C4-2B (cell line): ENCODE measurements at regions not wholly inside any gene's neighbourhood (a gene's known extent, or its start where the extent isn't known, plus 50 kb on each side); places are given as distances from the start of the nearest gene placed in this dataset.

ENCODE experiments used
- H3K27ac ChIP-seq: fragments of 450-650 bp; 2 replicates; pipeline ENCODE4 v1.5.1; 2017
- ZFX ChIP-seq: fragments of 450-650 bp; IDR thresholded peaks from 2 replicates; pipeline ENCODE4 v1.6.1; 2017
- TF ChIP-seq, protein P1 (sequence below): fragments of 450-650 bp; conservative IDR thresholded peaks from 2 replicates; pipeline ENCODE4 v1.5.1; 2017; ENCODE audit warnings: mild to moderate bottlenecking

- peak overlapping the region; percentile 87 for H3K27ac ChIP-seq
- TF ChIP-seq ZFX: no peak
- TF ChIP-seq, protein P1, sequence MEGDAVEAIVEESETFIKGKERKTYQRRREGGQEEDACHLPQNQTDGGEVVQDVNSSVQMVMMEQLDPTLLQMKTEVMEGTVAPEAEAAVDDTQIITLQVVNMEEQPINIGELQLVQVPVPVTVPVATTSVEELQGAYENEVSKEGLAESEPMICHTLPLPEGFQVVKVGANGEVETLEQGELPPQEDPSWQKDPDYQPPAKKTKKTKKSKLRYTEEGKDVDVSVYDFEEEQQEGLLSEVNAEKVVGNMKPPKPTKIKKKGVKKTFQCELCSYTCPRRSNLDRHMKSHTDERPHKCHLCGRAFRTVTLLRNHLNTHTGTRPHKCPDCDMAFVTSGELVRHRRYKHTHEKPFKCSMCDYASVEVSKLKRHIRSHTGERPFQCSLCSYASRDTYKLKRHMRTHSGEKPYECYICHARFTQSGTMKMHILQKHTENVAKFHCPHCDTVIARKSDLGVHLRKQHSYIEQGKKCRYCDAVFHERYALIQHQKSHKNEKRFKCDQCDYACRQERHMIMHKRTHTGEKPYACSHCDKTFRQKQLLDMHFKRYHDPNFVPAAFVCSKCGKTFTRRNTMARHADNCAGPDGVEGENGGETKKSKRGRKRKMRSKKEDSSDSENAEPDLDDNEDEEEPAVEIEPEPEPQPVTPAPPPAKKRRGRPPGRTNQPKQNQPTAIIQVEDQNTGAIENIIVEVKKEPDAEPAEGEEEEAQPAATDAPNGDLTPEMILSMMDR: no peak
These were observed 141.2 kb upstream of the IER5L start for GRCh38 chr9:129319076-129319937.

DNA sequence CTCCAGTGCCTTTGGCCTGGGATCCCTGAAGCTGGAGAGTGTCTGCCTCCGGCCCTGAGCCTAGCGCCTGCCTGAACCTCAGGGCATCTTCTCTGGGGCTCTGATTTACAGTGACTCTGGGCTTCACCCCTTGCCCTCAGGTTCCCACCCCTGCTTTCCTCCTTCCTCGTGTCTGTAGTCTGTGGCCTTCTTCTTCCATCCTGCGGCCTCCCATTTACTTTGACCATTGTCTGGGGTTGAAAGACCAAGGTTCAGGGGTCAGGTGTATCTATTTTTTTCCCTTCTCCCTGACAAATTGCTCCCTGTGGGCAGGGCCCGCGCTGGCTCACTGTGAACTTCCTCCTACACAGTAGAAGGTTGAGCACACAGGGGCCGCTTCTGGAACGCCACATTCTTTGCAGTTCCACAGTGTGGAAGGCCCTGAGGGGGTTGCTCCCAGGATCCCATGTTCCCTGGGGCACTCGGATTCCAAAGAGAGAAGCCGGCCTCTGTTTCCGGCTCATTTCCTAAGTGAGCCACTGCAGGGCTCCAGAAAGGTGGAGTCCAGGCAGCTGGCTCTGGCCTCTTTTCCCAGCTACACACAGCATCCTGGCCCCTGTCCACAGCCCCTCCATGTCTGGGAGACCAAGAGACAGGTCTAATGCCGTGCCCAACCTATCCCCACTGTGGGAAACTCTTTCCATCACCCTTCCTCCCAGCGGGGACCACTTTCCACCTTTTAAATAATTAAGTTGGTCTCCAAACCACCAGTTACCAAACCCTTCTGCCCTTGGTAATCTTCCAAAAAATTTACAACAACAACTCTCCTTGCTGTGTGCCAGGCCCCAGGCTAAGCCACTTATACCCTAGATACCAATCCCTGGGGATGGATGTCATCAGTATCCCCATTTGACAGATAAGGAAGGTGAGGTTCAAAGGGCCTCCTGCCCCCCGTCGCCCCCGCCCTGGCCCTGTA is 140.3 kb upstream of the IER5L start:
- H3K27ac ChIP-seq: no peak overlapping the region
- no peak for TF ChIP-seq ZFX
- TF ChIP-seq, protein P1: no peak

GRCh38 chr9:129317179-129318011 is 139.3 kb upstream of the IER5L start:
- TF ChIP-seq ZFX: no peak
- TF ChIP-seq, protein P1: no peak
- no peak overlapping the region for H3K27ac ChIP-seq

DNA sequence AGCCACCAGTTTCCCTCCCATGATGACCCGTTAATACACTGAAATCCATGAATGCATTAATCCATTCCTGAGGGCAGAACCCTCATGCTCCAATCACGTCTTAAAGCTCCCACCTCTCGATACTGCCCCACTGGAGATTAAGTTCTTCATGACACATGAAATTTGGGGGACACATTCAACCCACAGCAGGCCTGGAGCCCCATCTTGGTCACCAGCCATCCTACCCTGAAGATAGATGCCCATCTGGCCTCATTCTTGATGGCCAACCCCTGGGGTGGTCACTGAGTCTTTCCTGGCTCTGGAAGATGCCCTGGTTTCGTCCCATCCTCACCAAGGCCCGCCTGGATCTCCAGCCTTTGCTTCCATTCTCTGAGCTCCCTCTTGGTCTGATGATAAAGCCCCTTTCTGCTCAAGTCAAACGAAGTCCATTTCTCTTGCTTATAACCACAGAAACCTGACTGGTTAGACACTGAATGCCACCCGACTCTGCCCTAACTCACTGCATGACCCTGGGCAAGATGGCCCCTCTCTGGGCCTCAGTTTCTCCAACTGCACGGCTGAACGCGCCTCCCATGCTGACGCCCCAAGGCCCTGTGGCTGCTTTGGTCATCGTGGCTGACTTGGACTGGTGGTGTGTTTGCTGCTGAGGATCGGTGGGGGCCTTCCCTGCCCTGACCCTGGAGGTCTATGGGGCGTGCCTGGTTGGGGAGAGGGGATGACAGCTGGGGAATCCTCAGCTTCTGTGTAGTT is 138.4 kb upstream of the IER5L start:
- TF ChIP-seq ZFX: no peak
- TF ChIP-seq, protein P1: no peak
- no peak overlapping the region for H3K27ac ChIP-seq

GRCh38 chr9:129313331-129313955 is 135.4 kb upstream of the IER5L start:
- TF ChIP-seq, protein P1: no peak
- no peak for TF ChIP-seq ZFX
- H3K27ac ChIP-seq: no peak overlapping the region
